ENCODE measurements at regions not wholly inside any gene's neighbourhood (a gene's known extent, or its start where the extent isn't known, plus 50 kb on each side); places are given as distances from the start of the nearest gene placed in this dataset.

- TF ChIP-seq RXRA (IDR thresholded peaks at IDR 0.05; ENCODE audit: borderline replicate concordance, low read depth) (no peak), POLR2AphosphoS5 (IDR thresholded peaks at IDR 0.05; ENCODE audit: low read depth, low read length) (no peak), RFX5 (IDR thresholded peaks at IDR 0.05; ENCODE audit: low read length) (no peak)
Observed at GRCh38 chr2:212926940-212927339, 224.5 kb downstream of the IKZF2 start.
